Activated CD4-positive, alpha-beta memory T cell treated with anti-CD3 and anti-CD28 coated beads for 36 hours (primary cell): ENCODE measurements at regions not wholly inside any gene's neighbourhood (a gene's known extent, or its start where the extent isn't known, plus 50 kb on each side); places are given as distances from the start of the nearest gene placed in this dataset.

ENCODE experiments used
- CTCF ChIA-PET: fragments of 350-600 bp; sonication (Branson Sonifier 250); formaldehyde crosslinking; loops from one replicate; lab custom pipeline; 2021; ENCODE audit warnings: antibody characterized with exemption, inconsistent platforms; lab: Charles Lee
- POLR2A ChIA-PET: fragments of 350-600 bp; sonication (Branson Sonifier 250); formaldehyde crosslinking; loops from one replicate; lab custom pipeline; 2021; ENCODE audit warnings: antibody characterized with exemption; lab: Charles Lee
- DNase-seq: peaks from one replicate; pipeline ENCODE4 v3.0.0-alpha.2; 2020
- H3K27ac Mint-ChIP-seq: one replicate; pipeline ENCODE4 v1.8.0; 2021; ENCODE audit warnings: mixed read lengths
- H3K27me3 Mint-ChIP-seq: one replicate; pipeline ENCODE4 v1.8.0; 2021; ENCODE audit warnings: mixed read lengths
- H3K36me3 Mint-ChIP-seq: one replicate; pipeline ENCODE4 v1.8.0; 2021; ENCODE audit warnings: mixed read lengths
- H3K4me1 Mint-ChIP-seq: one replicate; pipeline ENCODE4 v1.8.0; 2021; ENCODE audit warnings: low read depth, mixed read lengths
- H3K4me3 Mint-ChIP-seq: one replicate; pipeline ENCODE4 v1.8.0; 2021; ENCODE audit warnings: mild to moderate bottlenecking, mixed read lengths
- H3K9me3 Mint-ChIP-seq: one replicate; pipeline ENCODE4 v1.8.0; 2021; ENCODE audit warnings: mixed read lengths
- intact Hi-C: fragments of 100-400 bp; cut with micrococcal nuclease; formaldehyde crosslinking; loops from one replicate; pipeline ENCODE4 v1.15.1; 2023

GRCh38 chr6:4313044-4313686 is 177.8 kb upstream of the ECI2 start:
- Mint-ChIP-seq H3K36me3 (no peaks in the 10 kb centered on the region), H3K9me3 (peaks cover 45% of the 10 kb centered on the region), H3K4me3 (no peak overlapping the region), H3K27ac (no peak overlapping the region), H3K4me1 (no peaks in the 10 kb centered on the region), H3K27me3 (peaks cover 9% of the 10 kb centered on the region)
- intact Hi-C loops = no loop called here
- DNase-seq = no peak
- ChIA-PET POLR2A (no interaction called here), CTCF (no interaction called here)

GRCh38 chr6:4311976-4312860 is 176.8 kb upstream of the ECI2 start:
- Mint-ChIP-seq H3K9me3 (peaks cover 45% of the 10 kb centered on the region), H3K4me3 (no peak overlapping the region), H3K27me3 (peaks cover 5% of the 10 kb centered on the region), H3K4me1 (no peaks in the 10 kb centered on the region), H3K27ac (no peak overlapping the region), H3K36me3 (no peaks in the 10 kb centered on the region)
- POLR2A ChIA-PET = no interaction called here
- CTCF ChIA-PET = no interaction called here
- intact Hi-C loops = no loop called here
- DNase-seq = no peak

- peaks cover 45% of the 10 kb centered on the region for H3K9me3 Mint-ChIP-seq
- CTCF ChIA-PET = no interaction called here
These were observed 174.2 kb upstream of the ECI2 start for GRCh38 chr6:4309540-4309939.

GRCh38 chr6:4308364-4308763 is 173.0 kb upstream of the ECI2 start:
- Mint-ChIP-seq H3K9me3 (peaks cover 38% of the 10 kb centered on the region), H3K27ac (no peak overlapping the region), H3K4me3 (no peak overlapping the region), H3K27me3 (peaks cover 13% of the 10 kb centered on the region), H3K36me3 (no peaks in the 10 kb centered on the region), H3K4me1 (no peaks in the 10 kb centered on the region)
- ChIA-PET CTCF (no interaction called here), POLR2A (no interaction called here)
- intact Hi-C loops = no loop called here
- DNase-seq = no peak

More at GRCh38 chr6:4309540-4309939, 174.2 kb upstream of the ECI2 start:
- Mint-ChIP-seq H3K4me1 (no peaks in the 10 kb centered on the region), H3K4me3 (no peak overlapping the region), H3K27me3 (peaks cover 10% of the 10 kb centered on the region), H3K27ac (no peak overlapping the region), H3K36me3 (no peaks in the 10 kb centered on the region)
- POLR2A ChIA-PET = no interaction called here
- DNase-seq = no peak
- intact Hi-C loops = no loop called here

GRCh38 chr6:4304927-4305455 is 169.6 kb upstream of the ECI2 start:
- Mint-ChIP-seq H3K4me3 (no peak overlapping the region), H3K9me3 (peaks cover 7% of the 10 kb centered on the region), H3K27me3 (peaks cover 13% of the 10 kb centered on the region), H3K27ac (no peak overlapping the region), H3K36me3 (no peaks in the 10 kb centered on the region), H3K4me1 (no peaks in the 10 kb centered on the region)
- ChIA-PET CTCF (no interaction called here), POLR2A (no interaction called here)
- DNase-seq = no peak
- intact Hi-C loops = no loop called here

- Mint-ChIP-seq H3K9me3 (no peaks in the 10 kb centered on the region), H3K4me1 (no peaks in the 10 kb centered on the region), H3K27me3 (peaks cover 13% of the 10 kb centered on the region), H3K27ac (no peak overlapping the region), H3K36me3 (no peaks in the 10 kb centered on the region), H3K4me3 (no peak overlapping the region)
- DNase-seq = no peak
- ChIA-PET CTCF (no interaction called here), POLR2A (no interaction called here)
- intact Hi-C loops = no loop called here
These were observed 168.3 kb upstream of the ECI2 start for GRCh38 chr6:4303638-4304037.

- no peaks in the 10 kb centered on the region for H3K36me3 Mint-ChIP-seq
- no peak for DNase-seq
- peaks cover 13% of the 10 kb centered on the region for H3K27me3 Mint-ChIP-seq
- H3K9me3 Mint-ChIP-seq = no peaks in the 10 kb centered on the region
- ChIA-PET CTCF (no interaction called here), POLR2A (no interaction called here)
- intact Hi-C loops = no loop called here
- no peak overlapping the region for H3K27ac Mint-ChIP-seq
- no peaks in the 10 kb centered on the region for H3K4me1 Mint-ChIP-seq
- no peak overlapping the region for H3K4me3 Mint-ChIP-seq
These were observed 167.1 kb upstream of the ECI2 start for GRCh38 chr6:4302524-4302923.

- Mint-ChIP-seq H3K36me3 (no peaks in the 10 kb centered on the region), H3K4me3 (no peak overlapping the region), H3K4me1 (no peaks in the 10 kb centered on the region), H3K9me3 (no peaks in the 10 kb centered on the region), H3K27ac (no peak overlapping the region), H3K27me3 (peaks cover 13% of the 10 kb centered on the region)
- ChIA-PET POLR2A (no interaction called here), CTCF (no interaction called here)
- DNase-seq = no peak
- intact Hi-C loops = no loop called here
These were observed 166.5 kb upstream of the ECI2 start for GRCh38 chr6:4301871-4302270.

- intact Hi-C loops = no loop called here
- H3K27me3 Mint-ChIP-seq = peaks cover 10% of the 10 kb centered on the region
- no peak overlapping the region for H3K4me3 Mint-ChIP-seq
- no peaks in the 10 kb centered on the region for H3K4me1 Mint-ChIP-seq
- no peak for DNase-seq
- ChIA-PET POLR2A (no interaction called here), CTCF (interaction anchor here (0.6 kb wide), 1 partner anchor 299 kb away, joined by 3 read pairs; no protein-coding TSS in a partner anchor)
- no peak overlapping the region for H3K27ac Mint-ChIP-seq
- H3K9me3 Mint-ChIP-seq = no peaks in the 10 kb centered on the region
- no peaks in the 10 kb centered on the region for H3K36me3 Mint-ChIP-seq
These were observed 165.5 kb upstream of the ECI2 start for GRCh38 chr6:4300917-4301316.

GRCh38 chr6:4299476-4299875 is 164.1 kb upstream of the ECI2 start:
- ChIA-PET CTCF (no interaction called here), POLR2A (no interaction called here)
- intact Hi-C loops = no loop called here
- H3K27me3 Mint-ChIP-seq = peaks cover 3% of the 10 kb centered on the region
- DNase-seq = no peak
- H3K27ac Mint-ChIP-seq = no peak overlapping the region
- H3K4me3 Mint-ChIP-seq = no peak overlapping the region
- no peaks in the 10 kb centered on the region for H3K9me3 Mint-ChIP-seq
- H3K4me1 Mint-ChIP-seq = no peaks in the 10 kb centered on the region
- no peaks in the 10 kb centered on the region for H3K36me3 Mint-ChIP-seq

- DNase-seq = no peak
- intact Hi-C loops = no loop called here
- Mint-ChIP-seq H3K4me1 (no peaks in the 10 kb centered on the region), H3K27ac (no peak overlapping the region), H3K27me3 (no peaks in the 10 kb centered on the region), H3K36me3 (no peaks in the 10 kb centered on the region), H3K4me3 (no peak overlapping the region), H3K9me3 (no peaks in the 10 kb centered on the region)
- ChIA-PET POLR2A (no interaction called here), CTCF (no interaction called here)
These were observed 162.0 kb upstream of the ECI2 start for GRCh38 chr6:4297348-4297747.

GRCh38 chr6:4296552-4296951 is 161.2 kb upstream of the ECI2 start:
- intact Hi-C loops = no loop called here
- Mint-ChIP-seq H3K9me3 (no peaks in the 10 kb centered on the region), H3K36me3 (no peaks in the 10 kb centered on the region)

More at GRCh38 chr6:4296552-4296951, 161.2 kb upstream of the ECI2 start:
- no peaks in the 10 kb centered on the region for H3K4me1 Mint-ChIP-seq
- no peak overlapping the region for H3K27ac Mint-ChIP-seq
- ChIA-PET CTCF (no interaction called here), POLR2A (no interaction called here)
- no peak for DNase-seq
- H3K27me3 Mint-ChIP-seq = no peaks in the 10 kb centered on the region
- no peak overlapping the region for H3K4me3 Mint-ChIP-seq
